ENCODE measurements at regions not wholly inside any gene's neighbourhood (a gene's known extent, or its start where the extent isn't known, plus 50 kb on each side); places are given as distances from the start of the nearest gene placed in this dataset.
"Not testable (repeated sequence)": the region's sequence is repeated elsewhere in the genome, so short reads cannot be mapped to it uniquely, and the experiment has no call there.

- DNase-seq (ENCODE audit: low read depth): no peak
- TF ChIP-seq, protein P1, sequence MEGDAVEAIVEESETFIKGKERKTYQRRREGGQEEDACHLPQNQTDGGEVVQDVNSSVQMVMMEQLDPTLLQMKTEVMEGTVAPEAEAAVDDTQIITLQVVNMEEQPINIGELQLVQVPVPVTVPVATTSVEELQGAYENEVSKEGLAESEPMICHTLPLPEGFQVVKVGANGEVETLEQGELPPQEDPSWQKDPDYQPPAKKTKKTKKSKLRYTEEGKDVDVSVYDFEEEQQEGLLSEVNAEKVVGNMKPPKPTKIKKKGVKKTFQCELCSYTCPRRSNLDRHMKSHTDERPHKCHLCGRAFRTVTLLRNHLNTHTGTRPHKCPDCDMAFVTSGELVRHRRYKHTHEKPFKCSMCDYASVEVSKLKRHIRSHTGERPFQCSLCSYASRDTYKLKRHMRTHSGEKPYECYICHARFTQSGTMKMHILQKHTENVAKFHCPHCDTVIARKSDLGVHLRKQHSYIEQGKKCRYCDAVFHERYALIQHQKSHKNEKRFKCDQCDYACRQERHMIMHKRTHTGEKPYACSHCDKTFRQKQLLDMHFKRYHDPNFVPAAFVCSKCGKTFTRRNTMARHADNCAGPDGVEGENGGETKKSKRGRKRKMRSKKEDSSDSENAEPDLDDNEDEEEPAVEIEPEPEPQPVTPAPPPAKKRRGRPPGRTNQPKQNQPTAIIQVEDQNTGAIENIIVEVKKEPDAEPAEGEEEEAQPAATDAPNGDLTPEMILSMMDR (IDR thresholded peaks at IDR 0.05; ENCODE audit: low read depth, low read length, missing control alignments): no peak
- no peak overlapping the region for H3K4me3 ChIP-seq (ENCODE audit: low read depth, low read length)
- in situ Hi-C loops (cut with HindIII; ENCODE audit: low sequenced_read_pairs): no loop called here
These were observed 103.4 kb downstream of the SHOX start for GRCh38 chrX:733961-734360.

DNA sequence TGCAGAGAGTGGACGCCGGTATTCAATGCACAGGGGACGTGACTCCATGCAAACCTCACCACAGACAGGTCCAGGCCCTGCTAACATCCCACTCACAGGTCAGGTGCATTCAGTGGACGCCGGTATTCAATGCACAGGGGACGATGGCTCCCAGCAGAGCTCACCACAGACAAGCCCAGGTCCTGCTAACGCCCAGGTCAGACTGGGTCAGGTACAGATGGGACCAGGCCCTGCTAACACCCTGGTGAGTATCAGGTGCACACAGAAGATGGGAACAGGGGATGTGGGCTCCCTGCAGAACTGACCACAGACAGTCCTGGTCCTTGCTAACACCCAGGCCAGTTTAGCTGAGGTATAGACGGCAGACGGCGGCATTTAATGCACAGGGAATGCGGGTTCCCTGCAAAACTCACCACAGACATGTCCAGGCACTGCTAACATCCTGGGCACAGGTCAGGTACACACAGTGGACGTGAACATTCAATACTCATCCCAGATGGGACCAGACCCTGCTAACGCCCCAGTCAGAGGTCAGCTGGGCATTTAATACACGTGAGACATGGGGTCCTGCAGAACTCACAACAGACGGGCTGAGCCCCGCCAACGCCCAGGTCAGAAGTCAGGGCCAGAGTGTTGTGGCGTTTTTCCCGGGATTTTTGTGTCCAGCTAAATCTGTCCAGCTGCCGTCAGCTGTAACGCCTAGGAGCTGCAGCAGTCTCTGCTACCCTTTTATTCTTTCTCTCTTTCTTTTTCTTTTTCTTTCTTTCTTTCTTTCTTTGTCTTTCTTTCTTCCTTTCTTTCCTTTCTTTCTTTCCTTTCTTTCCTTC is 99.2 kb downstream of the SHOX start:
- TF ChIP-seq, protein P1 (IDR thresholded peaks at IDR 0.05; ENCODE audit: low read depth, low read length, missing control alignments): no peak
- no peak overlapping the region for H3K4me3 ChIP-seq (ENCODE audit: low read depth, low read length)
- in situ Hi-C loops (cut with HindIII; ENCODE audit: low sequenced_read_pairs): no loop called here
- DNase-seq (ENCODE audit: low read depth): no peak

DNA sequence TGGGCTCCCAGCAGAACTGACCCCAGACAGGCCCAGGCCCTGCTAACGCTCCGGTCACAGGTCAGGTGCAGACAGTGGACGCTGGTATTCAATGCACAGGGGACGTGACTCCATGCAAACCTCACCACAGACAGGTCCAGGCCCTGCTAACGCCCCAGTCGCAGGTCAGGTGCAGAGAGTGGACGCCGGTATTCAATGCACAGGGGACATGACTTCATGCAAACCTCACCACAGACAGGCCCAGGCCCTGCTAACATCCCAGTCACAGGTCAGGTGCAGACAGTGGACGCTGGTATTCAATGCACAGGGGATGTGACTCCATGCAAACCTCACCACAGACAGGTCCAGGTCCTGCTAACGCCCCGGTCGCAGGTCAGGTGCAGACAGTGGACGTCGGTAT is 98.5 kb downstream of the SHOX start:
- in situ Hi-C loops (cut with HindIII; ENCODE audit: low sequenced_read_pairs); DNase-seq (ENCODE audit: low read depth); H3K4me3 ChIP-seq (ENCODE audit: low read depth, low read length): not testable (repeated sequence)

DNA sequence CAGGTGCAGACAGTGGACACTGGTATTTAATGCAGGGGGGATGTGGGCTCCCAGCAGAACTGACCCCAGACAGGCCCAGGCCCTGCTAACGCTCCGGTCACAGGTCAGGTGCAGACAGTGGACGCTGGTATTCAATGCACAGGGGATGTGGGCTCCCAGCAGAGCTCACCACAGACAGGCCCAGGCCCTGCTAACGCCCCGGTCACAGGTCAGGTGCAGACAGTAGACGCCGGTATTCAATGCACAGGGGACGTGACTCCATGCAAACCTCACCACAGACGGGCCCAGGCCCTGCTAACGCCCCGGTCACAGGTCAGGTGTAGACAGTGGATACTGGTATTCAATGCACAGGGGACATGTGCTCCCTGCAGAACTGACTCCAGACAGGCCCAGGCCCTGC is 98.0 kb downstream of the SHOX start:
- DNase-seq (ENCODE audit: low read depth); H3K4me3 ChIP-seq (ENCODE audit: low read depth, low read length); in situ Hi-C loops (cut with HindIII; ENCODE audit: low sequenced_read_pairs): not testable (repeated sequence)

DNA sequence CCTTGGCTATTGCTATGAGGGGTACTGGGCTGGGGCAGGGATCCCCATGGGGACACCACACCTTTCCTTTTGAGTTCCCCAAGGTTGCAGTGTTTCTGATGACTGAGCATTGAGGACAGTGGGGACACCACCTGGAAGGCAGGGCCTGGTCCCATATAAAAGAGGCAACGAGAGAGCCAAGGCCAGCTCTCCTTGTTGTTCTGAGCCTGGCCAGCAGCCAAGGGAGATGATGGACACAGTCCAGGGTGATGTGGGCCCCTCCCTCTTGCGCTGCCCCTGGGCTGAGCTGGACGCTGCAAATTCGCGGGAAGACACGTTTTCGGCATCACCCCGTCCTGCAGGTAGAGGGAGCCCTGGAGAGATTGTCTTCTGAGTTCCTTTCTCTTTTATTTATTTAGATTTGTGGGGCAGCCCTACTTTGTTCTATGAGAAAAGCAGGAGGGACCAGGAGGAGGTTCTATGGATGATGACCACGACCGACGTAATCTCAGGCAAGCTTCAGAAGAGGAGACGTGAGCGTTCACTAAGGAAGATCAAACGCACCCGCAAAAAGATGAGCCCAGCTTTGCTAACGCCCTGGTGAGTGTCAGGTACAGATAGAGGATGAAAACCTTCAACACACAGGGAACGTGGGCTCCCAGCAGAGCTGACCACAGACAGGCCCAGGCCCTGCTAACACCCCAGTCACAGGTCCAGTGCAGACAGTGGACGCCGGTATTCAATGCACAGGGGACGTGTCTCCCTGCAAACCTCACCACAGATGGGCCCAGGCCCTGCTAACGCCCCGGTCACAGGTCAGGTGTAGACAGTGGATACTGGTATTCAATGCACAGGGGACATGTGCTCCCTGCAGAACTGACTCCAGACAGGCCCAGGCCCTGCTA is 97.4 kb downstream of the SHOX start:
- no peak for DNase-seq (ENCODE audit: low read depth)
- H3K4me3 ChIP-seq (ENCODE audit: low read depth, low read length): no peak overlapping the region
- in situ Hi-C loops (cut with HindIII; ENCODE audit: low sequenced_read_pairs): no loop called here
- TF ChIP-seq, protein P1 (IDR thresholded peaks at IDR 0.05; ENCODE audit: low read depth, low read length, missing control alignments): no peak

DNA sequence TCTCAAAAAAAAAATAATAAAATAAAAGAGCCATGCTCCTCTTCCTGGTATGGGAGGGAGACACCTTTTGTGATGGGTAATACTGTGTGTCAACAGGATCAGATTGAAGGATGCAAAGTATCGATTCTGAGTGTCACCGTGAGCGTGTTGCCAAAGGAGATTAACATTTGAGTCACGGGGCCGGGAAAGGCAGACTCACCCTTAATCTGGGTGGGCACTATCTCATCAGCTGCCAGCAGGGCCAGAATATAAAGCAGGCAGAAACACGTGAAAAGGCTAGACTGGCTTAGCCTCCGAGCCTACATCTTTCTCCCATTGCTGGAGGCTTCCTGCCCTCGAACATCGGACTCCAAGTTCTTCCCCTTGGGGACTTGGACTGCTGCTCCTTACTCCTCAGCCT is 95.4 kb downstream of the SHOX start:
- TF ChIP-seq, protein P1 (IDR thresholded peaks at IDR 0.05; ENCODE audit: low read depth, low read length, missing control alignments): no peak
- in situ Hi-C loops (cut with HindIII; ENCODE audit: low sequenced_read_pairs): no loop called here
- no peak overlapping the region for H3K4me3 ChIP-seq (ENCODE audit: low read depth, low read length)
- DNase-seq (ENCODE audit: low read depth): no peak

- no peak for DNase-seq (ENCODE audit: low read depth)
- TF ChIP-seq, protein P1 (IDR thresholded peaks at IDR 0.05; ENCODE audit: low read depth, low read length, missing control alignments): no peak
- no peak overlapping the region for H3K4me3 ChIP-seq (ENCODE audit: low read depth, low read length)
- in situ Hi-C loops (cut with HindIII; ENCODE audit: low sequenced_read_pairs): no loop called here
These were observed 93.7 kb downstream of the SHOX start for GRCh38 chrX:724256-724655.

Measured in astrocyte of the cerebellum (primary cell).